Right ventricle myocardium inferior (tissue), 1 donor: ENCODE measurements at regions not wholly inside any gene's neighbourhood (a gene's known extent, or its start where the extent isn't known, plus 50 kb on each side); places are given as distances from the start of the nearest gene placed in this dataset.

Experiments used
- ATAC-seq: fragments of 200-7000 bp; cut with Tn5 transposase; one replicate; pipeline ENCODE4 v1.9.1; 2020; ENCODE audit warnings: mild to moderate bottlenecking, moderate library complexity
- DNase-seq: peaks from one replicate; pipeline ENCODE4 v3.0.0; 2021; ENCODE audit errors: missing footprints
- intact Hi-C: fragments of 100-400 bp; cut with DNase I; formaldehyde crosslinking; loops from one replicate; pipeline ENCODE4 v1.11.0; 2022
- donor health status: DM: no; HTN: yes; CAD: no; lungs with severe emphysema.

DNA sequence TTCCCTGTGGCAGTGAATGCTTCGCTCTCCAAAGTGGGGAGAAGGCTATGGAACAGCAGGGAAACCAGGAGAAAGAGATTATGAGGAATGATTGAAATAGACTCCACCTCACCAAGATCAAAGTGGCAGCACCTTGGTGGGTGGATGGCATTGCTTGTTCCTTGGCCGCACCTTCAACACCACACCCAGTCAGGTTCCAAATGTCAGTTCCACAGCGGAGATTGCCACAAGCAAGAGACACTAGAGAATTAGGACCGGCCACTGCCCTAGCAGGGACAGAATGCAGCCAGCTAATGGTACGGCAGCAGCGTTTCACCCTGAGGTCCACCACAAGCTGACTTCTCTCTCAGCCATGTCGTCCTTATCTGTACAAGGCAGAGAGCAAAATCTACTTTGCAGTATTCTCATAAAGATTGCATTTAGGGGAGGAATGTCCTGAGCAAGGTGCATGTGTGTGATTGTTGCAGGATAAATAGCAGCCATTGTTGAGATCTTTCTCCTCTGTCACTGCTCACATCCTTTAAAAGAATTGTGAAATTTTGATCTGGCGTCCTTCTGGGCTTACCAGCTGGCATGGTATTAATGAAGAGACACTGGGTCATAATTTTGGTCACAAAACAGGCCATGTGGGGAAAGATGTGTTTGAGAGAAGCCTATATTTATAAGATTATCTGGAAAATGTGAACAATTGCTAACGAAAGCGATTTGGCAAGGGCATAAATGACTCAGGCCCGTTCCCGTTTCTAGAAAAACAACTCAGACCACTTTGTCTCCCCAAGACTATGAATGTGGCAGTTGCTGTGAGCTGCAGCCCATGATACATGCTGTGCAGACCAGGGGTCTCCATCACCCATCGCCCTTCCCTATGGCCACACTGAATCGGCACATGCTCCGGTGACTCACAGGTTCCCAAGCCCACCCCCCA is 228.6 kb upstream of the ID2 start:
- ATAC-seq (no peak), DNase-seq (no peak)
- intact Hi-C loops = no loop called here

DNA sequence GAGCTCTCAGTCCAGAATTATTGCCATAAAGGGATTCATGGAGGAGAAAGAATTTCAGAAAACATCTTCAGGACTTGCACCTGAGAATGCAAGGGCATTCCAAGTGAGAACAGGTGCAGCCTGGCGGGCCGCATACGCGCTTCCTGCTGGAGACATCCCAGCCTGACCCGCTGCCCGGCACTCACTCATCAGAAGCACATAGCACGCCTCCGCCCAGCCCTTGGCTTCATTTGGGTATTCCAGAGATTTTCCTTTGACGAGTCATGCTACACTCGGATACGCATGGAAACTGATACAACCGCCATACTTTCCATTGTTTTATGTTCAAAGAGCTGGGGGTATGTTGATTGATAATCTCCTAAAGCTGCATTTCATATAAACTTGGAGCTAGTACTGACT is 228.0 kb upstream of the ID2 start:
- DNase-seq (peak; percentile 64), ATAC-seq (no peak)
- intact Hi-C loops = no loop called here

- intact Hi-C loops = no loop called here
- DNase-seq (no peak), ATAC-seq (peak; percentile 57)
Observed at GRCh38 chr2:8454797-8455196, 227.1 kb upstream of the ID2 start.

- intact Hi-C loops = no loop called here
- DNase-seq (peak; percentile 70), ATAC-seq (peak; percentile 79)
Observed at GRCh38 chr2:8455236-8456150, 226.4 kb upstream of the ID2 start.

DNA sequence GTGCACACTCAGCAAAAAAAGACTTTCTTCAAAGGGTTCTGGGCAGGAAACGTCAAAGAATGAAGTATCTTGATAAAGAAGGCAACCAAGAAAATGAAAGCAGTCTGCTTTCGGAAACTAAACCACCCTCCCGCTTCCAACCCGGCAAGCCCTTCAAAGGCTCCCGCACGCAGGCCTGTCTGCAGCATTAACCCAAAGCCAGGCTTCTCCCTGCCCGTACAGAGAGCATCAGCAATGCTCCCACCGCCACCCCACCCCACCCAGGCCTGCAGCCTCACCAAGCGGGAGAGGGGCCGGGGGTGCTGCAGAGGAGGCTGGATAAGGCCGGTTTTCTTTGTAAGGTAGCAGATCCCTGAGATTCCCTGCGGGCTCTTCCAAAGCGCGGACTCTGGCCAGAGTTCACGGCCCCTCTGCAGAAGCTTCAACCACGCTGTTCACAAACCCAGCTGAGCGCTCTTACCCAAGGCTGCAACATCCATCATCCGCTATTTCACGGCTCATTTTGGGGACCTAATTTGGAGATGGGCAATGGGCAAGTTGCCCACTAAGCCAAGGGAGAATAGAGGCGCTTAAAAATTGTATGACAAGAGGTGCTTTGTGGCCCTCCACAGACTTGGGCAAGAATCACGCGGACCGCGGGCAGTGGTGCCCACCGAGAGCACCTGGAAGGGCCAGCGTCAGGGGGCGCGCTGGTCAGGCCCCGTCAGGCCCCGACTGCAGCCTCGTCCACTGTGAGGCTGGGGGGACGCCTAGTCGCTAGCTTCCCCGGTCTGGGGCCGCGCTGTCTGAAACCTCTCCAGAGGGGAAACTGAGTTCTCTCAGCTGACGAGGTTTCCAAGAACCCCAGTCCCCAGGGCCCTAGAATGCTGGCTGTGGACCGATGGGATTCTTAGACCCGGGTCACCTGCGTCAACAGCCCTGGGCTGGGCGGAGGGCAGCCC is 225.4 kb upstream of the ID2 start:
- intact Hi-C loops = no loop called here
- no peak for ATAC-seq
- DNase-seq = peak; percentile 65

GRCh38 chr2:8457092-8457481 is 224.8 kb upstream of the ID2 start:
- DNase-seq (peak; percentile 62), ATAC-seq (no peak)
- intact Hi-C loops = no loop called here

- no peak for ATAC-seq
- peak; percentile 63 for DNase-seq
- intact Hi-C loops = no loop called here
Observed at GRCh38 chr2:8457699-8458502, 224.0 kb upstream of the ID2 start.

DNA sequence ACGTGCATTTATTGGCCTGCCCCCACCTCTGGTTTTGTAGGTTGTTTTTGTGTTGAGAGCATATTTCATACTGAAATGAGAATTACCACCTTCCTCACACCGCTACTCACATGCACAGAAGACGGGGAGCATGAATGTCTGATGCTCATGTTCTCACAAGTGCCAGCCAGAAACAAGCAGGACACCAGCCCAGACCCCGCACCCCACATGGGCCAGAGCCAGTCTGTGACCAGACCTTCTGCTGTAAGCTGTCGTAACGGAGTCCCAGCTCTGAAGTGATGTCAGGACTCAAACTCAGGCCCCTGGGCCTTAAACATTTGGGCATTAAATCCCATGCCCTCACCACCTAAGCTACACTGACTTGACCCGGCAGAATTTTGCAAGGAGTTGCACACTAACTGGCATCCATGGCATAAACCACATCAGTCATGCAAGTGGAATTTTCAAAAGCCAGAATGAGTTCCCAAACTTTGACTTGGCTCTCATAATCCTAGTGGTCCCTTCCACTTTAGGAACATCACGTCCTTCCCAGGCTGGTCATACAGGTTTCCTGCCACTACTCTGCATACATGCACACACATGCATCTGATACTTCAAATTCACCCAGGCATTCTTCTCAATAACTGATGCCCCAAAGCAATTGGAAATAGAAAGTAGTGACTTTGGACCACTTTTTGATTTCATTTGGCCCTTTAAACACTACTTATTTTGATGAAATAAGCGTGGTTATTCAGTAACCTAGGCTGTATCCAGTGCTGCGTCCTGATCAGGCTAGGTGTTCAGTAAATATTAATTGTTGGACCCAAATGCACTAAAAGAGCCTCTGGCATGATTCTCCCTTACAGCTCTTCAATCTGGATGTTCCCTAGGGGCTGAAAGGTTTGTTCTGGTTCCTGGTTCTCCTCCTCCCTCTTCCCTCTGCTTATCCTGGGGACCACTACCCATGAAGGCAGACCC is 223.1 kb upstream of the ID2 start:
- intact Hi-C loops = no loop called here
- DNase-seq (no peak), ATAC-seq (no peak)

GRCh38 chr2:8459474-8459873 is 222.4 kb upstream of the ID2 start:
- ATAC-seq (no peak), DNase-seq (no peak)
- intact Hi-C loops = no loop called here

DNA sequence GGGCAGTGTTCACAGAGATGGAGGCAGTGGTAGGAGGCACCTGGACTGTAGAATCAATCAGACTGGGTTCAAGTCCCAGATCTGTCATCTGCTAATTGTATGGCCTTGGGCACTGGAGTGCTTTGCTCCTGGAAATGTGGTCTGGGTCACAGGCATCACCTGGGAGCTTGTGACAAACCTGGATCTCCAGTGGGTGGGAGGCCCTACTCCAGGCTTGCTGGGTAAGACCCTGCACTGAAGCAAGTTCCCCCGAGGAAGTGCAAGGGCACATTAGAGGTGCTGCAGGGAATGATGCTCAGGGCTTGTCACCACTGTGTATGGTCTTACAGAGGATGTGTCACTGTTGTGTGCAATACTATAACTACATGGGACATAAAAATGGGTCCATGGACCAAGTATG is 220.5 kb upstream of the ID2 start:
- DNase-seq = no peak
- intact Hi-C loops = no loop called here
- no peak for ATAC-seq

DNA sequence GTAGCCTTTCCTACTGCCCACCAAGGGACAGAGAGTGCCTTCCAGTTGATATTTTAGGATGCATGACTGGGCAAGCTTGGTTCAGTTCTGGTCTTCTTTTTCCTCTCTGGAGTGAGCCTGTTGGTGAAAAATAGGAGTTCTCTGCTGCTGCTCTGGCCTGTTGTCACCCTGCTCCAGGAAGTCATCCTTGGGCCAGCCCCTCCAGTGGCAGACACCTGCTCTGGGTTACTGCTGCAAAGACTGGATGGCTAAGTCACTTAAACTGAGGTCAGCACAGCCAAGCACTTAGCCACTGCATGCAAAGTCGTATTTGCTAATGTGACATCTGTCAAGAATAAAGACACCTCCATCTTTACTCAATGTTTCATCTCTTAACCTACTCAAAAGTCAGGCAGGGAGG is 219.6 kb upstream of the ID2 start:
- ATAC-seq (no peak), DNase-seq (no peak)
- intact Hi-C loops = no loop called here

- intact Hi-C loops = no loop called here
- DNase-seq (no peak), ATAC-seq (no peak)
Observed at GRCh38 chr2:8462899-8463648, 218.8 kb upstream of the ID2 start.

DNA sequence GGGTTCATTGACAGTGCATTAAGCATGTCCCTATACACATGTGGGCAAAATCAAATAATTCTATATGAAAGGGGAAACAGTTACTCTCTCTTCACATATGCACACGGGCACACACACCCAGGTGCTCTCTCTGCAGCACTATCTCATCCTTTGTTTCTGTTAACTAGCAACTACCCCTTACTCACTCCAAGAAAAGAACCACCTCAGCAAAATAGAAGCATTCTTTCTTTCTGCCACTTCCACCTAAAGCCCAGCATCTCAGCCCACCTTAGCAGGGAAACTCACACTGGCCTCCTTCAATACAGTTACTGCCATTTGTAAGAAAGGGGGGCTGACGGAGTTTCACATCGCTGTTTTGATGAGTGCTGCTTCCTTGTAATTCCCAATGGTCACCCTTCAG is 216.3 kb upstream of the ID2 start:
- intact Hi-C loops = no loop called here
- DNase-seq (no peak), ATAC-seq (no peak)

GRCh38 chr2:8469709-8470493 is 212.0 kb upstream of the ID2 start:
- ATAC-seq (no peak), DNase-seq (no peak)
- intact Hi-C loops = no loop called here

DNA sequence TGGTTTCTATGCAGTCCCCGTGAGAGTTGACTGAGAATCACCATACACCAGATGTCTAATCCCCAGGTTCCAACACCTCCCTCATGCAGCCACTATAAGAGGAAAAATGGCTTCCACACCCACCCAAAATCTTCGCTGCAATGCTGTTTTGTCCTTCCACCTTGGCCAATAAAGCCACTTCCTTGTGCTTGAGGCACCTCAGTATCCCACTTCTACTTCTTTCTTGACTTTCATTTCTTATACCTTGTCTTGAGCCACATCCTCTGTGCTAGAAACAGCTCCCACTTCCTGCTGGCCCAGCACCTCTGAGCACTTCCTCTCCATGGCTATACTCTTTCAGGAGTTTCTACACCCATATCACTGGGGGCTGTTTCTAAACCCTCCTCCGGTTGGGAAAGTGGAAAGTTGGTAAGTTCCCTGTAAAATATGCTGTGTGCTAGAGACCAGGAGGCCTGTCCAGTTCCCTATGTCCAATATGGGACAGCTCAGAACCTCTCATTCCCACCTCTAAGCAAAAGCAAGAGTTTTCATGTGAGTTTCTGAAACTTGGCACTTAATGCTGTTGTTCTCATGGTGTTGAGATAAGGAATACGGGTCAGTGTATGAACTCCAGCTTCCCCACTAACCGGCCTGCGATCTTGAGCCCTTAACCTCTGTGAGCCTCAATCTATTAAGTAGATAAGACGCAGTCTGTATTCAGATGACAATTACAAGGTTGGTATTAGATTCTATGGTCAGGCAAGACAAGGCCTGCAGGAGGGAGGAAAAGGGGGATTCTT is 209.1 kb upstream of the ID2 start:
- DNase-seq (no peak), ATAC-seq (peak; percentile 24)
- intact Hi-C loops = no loop called here
